GM19397 (cell line): ENCODE measurements at regions not wholly inside any gene's neighbourhood (a gene's known extent, or its start where the extent isn't known, plus 50 kb on each side); places are given as distances from the start of the nearest gene placed in this dataset.
"Not testable (repeated sequence)": the region's sequence is repeated elsewhere in the genome, so short reads cannot be mapped to it uniquely, and the experiment has no call there.

ENCODE experiments used
- ATAC-seq: cut with Tn5 transposase; IDR thresholded peaks from one replicate; pipeline ENCODE4 v1.9.1; 2021; ENCODE audit warnings: mild to moderate bottlenecking, moderate library complexity; ENCODE audit not compliant: unreplicated experiment

DNA sequence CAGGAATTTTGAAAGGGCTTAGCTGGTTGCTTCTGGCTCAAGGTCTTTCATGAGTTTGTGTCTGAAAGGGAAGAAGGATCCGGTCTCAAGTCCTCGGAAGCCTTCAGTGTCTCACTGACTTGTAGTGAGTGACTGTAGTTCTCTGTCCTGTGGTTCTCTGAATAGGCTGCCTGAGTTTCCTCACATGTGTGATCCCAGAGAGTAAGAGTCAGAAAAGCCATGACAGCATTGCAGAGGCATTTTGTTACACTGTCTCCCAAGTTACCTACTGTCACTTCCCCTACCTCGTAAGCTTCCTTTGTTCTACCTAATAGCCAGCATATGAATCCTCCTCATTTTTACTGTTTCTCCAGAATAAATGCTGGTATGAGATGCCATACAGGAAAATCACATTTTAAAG is 709.1 kb upstream of the CHAC2 start:
- ATAC-seq: no peak

GRCh38 chr2:53053937-53054336 is 713.7 kb upstream of the CHAC2 start:
- no peak for ATAC-seq

- ATAC-seq: no peak
Measured at GRCh38 chr2:53051157-53051556, 716.4 kb upstream of the CHAC2 start.

DNA sequence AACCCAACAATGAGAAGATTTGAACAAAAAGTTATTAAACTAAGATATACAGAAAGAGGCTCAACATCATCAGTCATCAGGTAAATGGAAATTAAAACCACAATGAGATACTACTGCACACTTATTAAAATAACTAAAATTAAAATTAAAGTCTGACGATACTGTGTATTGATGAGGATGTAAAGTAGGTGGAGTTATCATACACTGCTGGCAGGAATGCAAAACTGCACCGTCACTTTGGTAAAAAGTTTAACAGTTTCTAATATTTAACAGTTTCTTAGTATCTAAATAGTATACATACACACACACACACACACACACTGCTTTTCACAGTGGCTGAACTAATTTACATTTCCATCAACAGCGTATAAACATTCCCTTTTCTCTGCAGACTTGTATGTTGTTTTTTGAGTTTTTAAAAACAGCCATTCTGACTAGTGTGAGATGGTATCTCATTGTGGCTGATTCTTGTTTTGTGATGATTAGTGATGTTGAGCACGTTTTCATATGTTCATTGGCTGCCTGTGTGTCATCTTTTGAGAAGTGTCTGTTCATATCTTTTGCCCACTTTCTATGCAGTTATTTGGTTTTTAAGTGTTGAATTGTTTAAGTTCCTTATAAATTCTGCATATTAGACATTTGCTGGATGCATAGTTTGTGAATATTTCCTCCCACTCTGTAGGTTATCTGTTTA is 726.9 kb upstream of the CHAC2 start:
- no peak for ATAC-seq

DNA sequence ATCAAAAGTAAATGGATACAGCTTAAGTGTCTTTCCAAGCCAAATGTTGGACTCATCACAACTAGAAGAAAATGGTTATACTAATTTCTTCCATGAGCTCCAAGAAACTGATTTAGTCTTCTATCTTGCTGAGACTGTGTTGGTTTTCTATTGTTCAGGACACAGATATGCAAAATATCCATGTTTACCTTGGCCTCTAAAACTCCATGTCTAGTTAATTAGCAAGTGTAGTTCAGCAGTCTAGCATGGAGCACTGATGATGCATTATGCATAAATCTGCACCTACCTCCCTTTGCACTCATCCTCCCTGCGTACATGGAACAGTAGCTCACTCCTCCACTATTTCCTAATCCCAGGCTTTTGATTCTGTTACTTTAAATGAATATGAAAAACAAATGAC is 731.4 kb upstream of the CHAC2 start:
- no peak for ATAC-seq

DNA sequence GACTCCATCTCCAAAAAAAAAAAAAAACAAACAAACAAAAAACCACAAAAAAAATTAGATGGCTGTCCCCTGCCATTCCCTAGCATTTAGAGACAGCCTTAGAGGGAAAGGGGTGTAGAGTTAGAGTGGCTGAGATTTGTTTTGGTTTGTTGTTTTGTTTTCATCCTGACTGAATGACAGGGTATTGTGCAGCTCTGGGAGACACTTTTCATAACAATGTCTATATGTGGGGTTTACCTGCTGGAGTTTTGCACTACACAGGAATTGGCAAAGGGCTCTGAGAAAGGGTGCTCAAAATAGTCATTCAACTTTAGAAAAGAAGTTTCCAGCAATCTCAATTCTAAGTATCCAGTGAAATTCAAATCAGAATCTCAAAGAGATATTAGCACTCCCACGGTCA is 732.5 kb upstream of the CHAC2 start:
- ATAC-seq: no peak

GRCh38 chr2:53033411-53033810 is 734.2 kb upstream of the CHAC2 start:
- no peak for ATAC-seq

DNA sequence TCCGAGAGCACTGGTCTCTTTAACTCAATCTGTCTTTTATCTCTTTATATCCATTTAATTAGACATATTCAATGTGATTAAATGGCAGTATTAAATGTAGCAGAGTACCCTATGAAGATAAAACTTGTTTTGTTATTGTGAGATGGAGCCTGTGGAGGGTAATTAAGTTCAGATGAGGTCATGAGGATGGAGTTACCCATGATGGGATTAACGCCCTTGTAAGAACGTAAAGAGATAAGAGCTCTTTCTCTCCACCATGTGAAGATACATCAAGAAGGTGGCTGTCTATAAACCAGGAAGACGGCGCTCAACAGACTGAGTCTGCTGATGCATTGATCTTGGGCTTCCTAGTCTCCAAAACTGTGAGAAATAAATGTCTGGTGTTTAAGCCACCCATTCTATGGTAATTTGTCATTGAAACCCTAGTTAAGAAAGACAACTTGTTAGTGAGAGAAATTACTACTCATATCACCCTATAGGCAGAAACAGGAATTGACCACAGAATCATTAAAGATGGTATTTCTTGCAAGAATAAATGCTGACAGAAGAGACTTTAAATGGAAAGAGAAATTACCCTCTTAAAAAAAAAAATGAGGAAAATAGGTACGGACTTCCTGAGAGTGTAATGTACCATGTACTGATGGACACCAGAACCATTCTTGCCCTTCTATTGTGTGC is 738.7 kb upstream of the CHAC2 start:
- no peak for ATAC-seq

GRCh38 chr2:53028225-53028624 is 739.4 kb upstream of the CHAC2 start:
- ATAC-seq: no peak

- not testable (repeated sequence) for ATAC-seq
Measured at GRCh38 chr2:53022248-53022647, 745.4 kb upstream of the CHAC2 start.

- no peak for ATAC-seq
Measured at GRCh38 chr2:53021828-53022227, 745.8 kb upstream of the CHAC2 start.

- ATAC-seq: no peak
Measured at GRCh38 chr2:53021292-53021691, 746.3 kb upstream of the CHAC2 start.

- ATAC-seq: no peak
Measured at GRCh38 chr2:53018825-53019425, 748.7 kb upstream of the CHAC2 start.

- ATAC-seq: no peak
Measured at GRCh38 chr2:53006980-53007379, 760.6 kb upstream of the CHAC2 start.

GRCh38 chr2:53004413-53004812 is 763.2 kb upstream of the CHAC2 start:
- no peak for ATAC-seq

DNA sequence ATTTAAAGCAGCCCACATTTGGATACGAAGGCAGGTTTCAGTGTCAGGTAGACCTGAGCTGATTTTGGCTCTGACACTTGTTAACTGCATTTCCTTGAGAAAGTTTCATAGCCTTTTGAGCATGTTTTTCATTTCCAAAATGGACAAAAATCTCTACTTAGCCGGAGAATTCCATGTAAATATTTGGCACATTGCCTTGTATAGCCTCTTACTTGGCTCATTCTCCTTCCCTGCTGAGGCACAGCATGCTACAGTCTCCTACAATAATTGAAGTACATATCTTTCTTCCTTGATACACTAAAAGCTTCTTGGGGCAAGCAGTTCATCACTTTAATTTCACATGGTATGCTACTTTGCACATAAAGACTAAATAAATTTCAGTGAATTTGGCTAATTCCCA is 772.2 kb upstream of the CHAC2 start:
- ATAC-seq: no peak

GRCh38 chr2:52976143-52976949 is 791.3 kb upstream of the CHAC2 start:
- peak; percentile 75 for ATAC-seq

DNA sequence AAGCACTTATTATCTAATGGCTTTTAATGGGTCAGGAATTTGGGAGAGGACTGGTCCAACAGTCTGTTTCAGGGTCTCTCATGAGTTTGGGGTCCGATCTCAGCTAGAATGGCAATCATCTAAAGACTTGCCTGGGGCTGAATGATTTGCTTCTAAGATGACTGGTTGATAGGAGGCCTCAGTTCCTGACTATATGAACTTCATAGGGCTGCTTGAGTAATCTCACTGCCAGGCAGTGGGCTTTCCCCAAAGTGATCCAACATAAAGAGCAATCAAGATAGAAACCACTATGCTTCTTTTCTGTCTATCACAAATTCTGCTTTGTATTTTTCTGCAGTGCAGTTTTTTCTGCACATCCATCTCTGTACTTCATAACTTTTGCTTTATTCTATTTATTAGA is 793.5 kb upstream of the CHAC2 start:
- ATAC-seq: no peak

DNA sequence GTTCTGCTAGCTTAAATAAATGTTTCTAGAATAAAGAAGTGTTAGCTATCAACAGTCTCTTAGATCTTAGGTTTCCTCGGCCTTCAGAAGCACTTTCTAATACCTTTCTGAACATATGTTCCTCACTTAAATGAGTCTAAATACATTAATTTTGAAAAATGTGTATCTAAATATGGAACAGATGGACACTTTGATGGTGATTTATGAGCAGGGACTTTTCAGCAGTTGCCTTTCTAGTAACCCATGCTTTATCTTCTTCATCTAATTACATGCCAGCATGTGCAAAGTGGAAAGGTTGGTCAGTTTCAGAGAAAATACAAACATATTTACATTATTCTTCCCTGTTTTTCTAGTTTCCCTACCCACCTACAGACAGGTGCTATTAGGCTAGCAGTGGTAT is 797.0 kb upstream of the CHAC2 start:
- ATAC-seq: no peak

- ATAC-seq: no peak
Measured at GRCh38 chr2:52968043-52968442, 799.6 kb upstream of the CHAC2 start.

- ATAC-seq: no peak
Measured at GRCh38 chr2:52964916-52965530, 802.6 kb upstream of the CHAC2 start.
